H1 (cell line): ENCODE measurements at regions not wholly inside any gene's neighbourhood (a gene's known extent, or its start where the extent isn't known, plus 50 kb on each side); places are given as distances from the start of the nearest gene placed in this dataset.
"Not testable (repeated sequence)": the region's sequence is repeated elsewhere in the genome, so short reads cannot be mapped to it uniquely, and the experiment has no call there.

ENCODE experiments used
- CTCF ChIA-PET: fragments of 300-600 bp; sonication (Branson Sonifier 250); formaldehyde crosslinking; loops from one replicate; lab custom pipeline; 2021; ENCODE audit not compliant: partially characterized antibody; lab: Charles Lee
- POLR2A ChIA-PET: fragments of 300-600 bp; sonication (Branson Sonifier 250); formaldehyde crosslinking; loops from one replicate; lab custom pipeline; 2021; ENCODE audit warnings: inconsistent platforms; ENCODE audit not compliant: partially characterized antibody; lab: Charles Lee
- DNase-seq, 2 experiments: peaks; one replicate each; pipeline versions ENCODE4 v3.0.0 to v3.0.0-alpha.2; 2010 to 2022; ENCODE audit warnings: low spot score in 2 of 2, low read depth in 1 of 2, mixed read lengths in 1 of 2
- FAIRE-seq: peaks from 2 replicates; lab custom pipeline; 2011; peaks lifted over from hg19 to GRCh38; lab: Jason Lieb, UNC
- H2AFZ ChIP-seq: 2 replicates; pipeline ENCODE4 v1.8.1; 2012; ENCODE audit warnings: low read length, inconsistent platforms
- H2AK5ac ChIP-seq: 2 replicates; pipeline ENCODE4 v1.6.1; 2013; ENCODE audit warnings: low read depth, low read length
- H2BK120ac ChIP-seq: replicated peaks from 2 replicates; pipeline ENCODE3; 2013; ENCODE audit warnings: low read depth, low read length, inconsistent platforms
- H2BK12ac ChIP-seq: 2 replicates; pipeline ENCODE4 v1.6.1; 2013; ENCODE audit warnings: low read depth, low read length
- H2BK15ac ChIP-seq: 2 replicates; pipeline ENCODE4 v1.6.1; 2013; ENCODE audit warnings: low read length
- H2BK20ac ChIP-seq: 2 replicates; pipeline ENCODE4 v1.6.1; 2013; ENCODE audit warnings: low read length
- H2BK5ac ChIP-seq: 2 replicates; pipeline ENCODE4 v1.6.1; 2013; ENCODE audit warnings: low read depth, low read length
- H3K14ac ChIP-seq: 2 replicates; pipeline ENCODE4 v1.6.1; 2013; ENCODE audit warnings: inconsistent platforms; ENCODE audit not compliant: insufficient read length
- H3K18ac ChIP-seq: 2 replicates; pipeline ENCODE4 v1.6.1; 2013; ENCODE audit warnings: low read length; ENCODE audit errors: extremely low read depth
- H3K23ac ChIP-seq: 2 replicates; pipeline ENCODE4 v1.6.1; 2013; ENCODE audit warnings: inconsistent platforms; ENCODE audit not compliant: insufficient read length
- H3K23me2 ChIP-seq: 2 replicates; pipeline ENCODE4 v1.6.1; 2013; ENCODE audit warnings: low read depth, low read length
- H3K27ac ChIP-seq: 2 replicates; pipeline ENCODE4 v1.6.1; 2011; ENCODE audit warnings: low read depth, low read length, inconsistent platforms
- H3K27me3 ChIP-seq, 4 experiments: replicated peaks in 1 of 4; 1 replicate in 1 of 4; 2 replicates in 3 of 4; pipeline versions ENCODE4 v1.6.1 to v1.8.1; 2011 to 2013; ENCODE audit warnings: low read length in 3 of 4, mild to moderate bottlenecking in 3 of 4, inconsistent platforms in 2 of 4, mixed read lengths in 2 of 4, moderate library complexity in 1 of 4; ENCODE audit not compliant: control insufficient read depth in 3 of 4, insufficient read depth in 3 of 4; ENCODE audit errors: extremely low read depth in 1 of 4
- H3K36me3 ChIP-seq, 4 experiments: 2 replicates each; pipeline versions ENCODE4 v1.6.1 to v1.8.1; 2011 to 2013; ENCODE audit warnings: mild to moderate bottlenecking in 4 of 4, low read length in 3 of 4, moderate library complexity in 2 of 4, control low read depth in 1 of 4, inconsistent platforms in 1 of 4; ENCODE audit not compliant: insufficient read depth in 4 of 4, control insufficient read depth in 2 of 4
- H3K4ac ChIP-seq: replicated peaks from 2 replicates; pipeline ENCODE3; 2013; ENCODE audit warnings: low read length, low read depth, mixed read lengths, inconsistent platforms; ENCODE audit not compliant: insufficient read length
- H3K4me1 ChIP-seq, 4 experiments: replicated peaks in 1 of 4; 1 replicate in 1 of 4; 2 replicates in 3 of 4; pipeline versions ENCODE4 v1.6.1 to v1.8.1; 2011 to 2013; ENCODE audit warnings: low read length in 3 of 4, inconsistent platforms in 2 of 4, mixed read lengths in 1 of 4; ENCODE audit not compliant: insufficient read depth in 4 of 4, control insufficient read depth in 3 of 4
- H3K4me2 ChIP-seq, 2 experiments: 2 replicates each; pipeline versions ENCODE4 v1.6.1 to v1.8.1; 2011 to 2013; ENCODE audit warnings: low read depth in 2 of 2, low read length in 2 of 2, control low read depth in 1 of 2, inconsistent platforms in 1 of 2, mild to moderate bottlenecking in 1 of 2; ENCODE audit not compliant: insufficient read depth in 1 of 2
- H3K4me3 ChIP-seq, 4 experiments: fragments of 200-600, 300-600 bp in 1 of 4; sonication (generic), shearing (Covaris generic), sonication (Bioruptor Twin) in 1 of 4; 2 replicates each; pipeline versions ENCODE4 v1.5.1 to v1.8.1; 2011 to 2016; ENCODE audit warnings: low read length in 4 of 4, low read depth in 3 of 4, control low read depth in 2 of 4, inconsistent platforms in 2 of 4, mild to moderate bottlenecking in 2 of 4, mixed read lengths in 1 of 4, moderate library complexity in 1 of 4; ENCODE audit not compliant: insufficient read depth in 2 of 4; ENCODE audit errors: extremely low read depth in 1 of 4
- H3K56ac ChIP-seq: replicated peaks from 2 replicates; pipeline ENCODE3; 2013; ENCODE audit warnings: low read depth, mild to moderate bottlenecking, mixed read lengths, low read length, inconsistent platforms; ENCODE audit not compliant: insufficient read length
- H3K79me1 ChIP-seq: 2 replicates; pipeline ENCODE4 v1.6.1; 2013; ENCODE audit warnings: low read depth, low read length, control low read depth
- H3K79me2 ChIP-seq, 2 experiments: 2 replicates each; pipeline versions ENCODE4 v1.6.1 to v1.8.1; 2012 to 2013; ENCODE audit warnings: low read length in 2 of 2, mild to moderate bottlenecking in 2 of 2, inconsistent platforms in 1 of 2; ENCODE audit not compliant: insufficient read depth in 2 of 2, control insufficient read depth in 1 of 2
- H3K9ac ChIP-seq, 4 experiments: replicated peaks in 1 of 4; 1 replicate in 1 of 4; 2 replicates in 3 of 4; pipeline versions ENCODE4 v1.6.1 to v1.8.1; 2011 to 2013; ENCODE audit warnings: low read depth in 3 of 4, low read length in 3 of 4, control low read depth in 2 of 4, mild to moderate bottlenecking in 2 of 4, moderate library complexity in 2 of 4, inconsistent platforms in 1 of 4; ENCODE audit errors: extremely low read depth in 1 of 4
- H3K9me3 ChIP-seq, 2 experiments: 2 replicates each; pipeline versions ENCODE4 v1.6.1 to v1.8.1; 2012 to 2013; ENCODE audit warnings: mild to moderate bottlenecking in 2 of 2, moderate library complexity in 2 of 2, control low read depth in 1 of 2, inconsistent platforms in 1 of 2, low read depth in 1 of 2, low read length in 1 of 2, mixed read lengths in 1 of 2; ENCODE audit not compliant: insufficient read depth in 2 of 2
- H4K20me1 ChIP-seq, 2 experiments: replicated peaks in 1 of 2; 2 replicates each; pipeline versions ENCODE3 to v1.8.1; 2011 to 2013; ENCODE audit warnings: inconsistent platforms in 2 of 2, low read length in 2 of 2, mild to moderate bottlenecking in 1 of 2; ENCODE audit not compliant: insufficient read depth in 2 of 2, control insufficient read depth in 1 of 2
- H4K5ac ChIP-seq: 2 replicates; pipeline ENCODE4 v1.6.1; 2013; ENCODE audit warnings: low read length, low read depth, mixed read lengths, inconsistent platforms; ENCODE audit not compliant: insufficient read length
- H4K8ac ChIP-seq: 2 replicates; pipeline ENCODE4 v1.8.0; 2013; ENCODE audit warnings: mild to moderate bottlenecking, moderate library complexity, low read length, inconsistent platforms; ENCODE audit not compliant: insufficient read depth; ENCODE audit errors: extremely low read depth
- H4K91ac ChIP-seq: replicated peaks from 2 replicates; pipeline ENCODE3; 2013; ENCODE audit warnings: low read length, mixed read lengths, inconsistent platforms; ENCODE audit not compliant: insufficient read length
- WGBS, 2 experiments: shearing (Covaris generic) in 1 of 2; methylation state at CpG; one replicate each; pipeline versions ENCODE4 v1.1.6 to v1.1.7; 2013 to 2015; ENCODE audit warnings: low lambda C conversion rate in 2 of 2, mixed read lengths in 2 of 2, inconsistent platforms in 1 of 2, low coverage in 1 of 2, missing lambda C conversion rate in 1 of 2; ENCODE audit not compliant: insufficient replicate concordance in 2 of 2, insufficient coverage in 1 of 2, insufficient read length in 1 of 2; ENCODE audit errors: extremely low coverage in 1 of 2, missing lambda C conversion rate in 1 of 2; 5-methylcytosine and 5-hydroxymethylcytosine counted together

DNA sequence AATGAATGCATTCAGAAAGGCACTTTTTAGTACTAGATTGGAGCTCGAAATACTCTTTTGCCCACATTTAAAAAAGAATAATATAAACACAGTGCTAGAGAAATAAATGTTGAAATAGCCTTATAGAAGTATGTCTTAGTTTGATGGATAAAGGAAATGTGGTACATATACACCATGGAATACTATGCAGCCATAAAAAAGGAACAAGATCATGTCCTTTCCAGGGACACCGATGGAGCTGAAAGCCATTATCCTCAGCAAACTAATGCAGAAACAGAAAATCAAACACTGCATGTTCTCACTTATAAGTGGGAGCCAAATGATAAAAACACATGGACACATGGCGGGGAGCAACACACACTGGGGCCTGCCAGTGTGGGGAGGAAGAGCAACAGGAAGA, 135.0 kb downstream of the HNMT start:
- H4K5ac ChIP-seq, H3K4me2 ChIP-seq, H2AK5ac ChIP-seq, H3K4me3 ChIP-seq, H3K23ac ChIP-seq, H4K20me1 ChIP-seq, H3K36me3 ChIP-seq, H3K27ac ChIP-seq, DNase-seq, H2AFZ ChIP-seq, H4K91ac ChIP-seq, H3K4ac ChIP-seq, H2BK120ac ChIP-seq, H3K9ac ChIP-seq, FAIRE-seq, H4K8ac ChIP-seq, H2BK15ac ChIP-seq, H2BK12ac ChIP-seq, H3K27me3 ChIP-seq, H3K23me2 ChIP-seq, H3K9me3 ChIP-seq, POLR2A ChIA-PET, H2BK5ac ChIP-seq, H3K14ac ChIP-seq, H3K79me1 ChIP-seq, H3K79me2 ChIP-seq, H2BK20ac ChIP-seq, H3K56ac ChIP-seq, H3K4me1 ChIP-seq, H3K18ac ChIP-seq: not testable (repeated sequence)
- CTCF ChIA-PET = interaction anchor here (1.3 to 1.6 kb wide), 2 partner anchors 9 to 10 kb away, joined by 5 read pairs; no protein-coding TSS in a partner anchor
- WGBS, 2 experiments = 98% methylated on average over 3 of the region's 3 CpGs; no CpG with 5 or more reads in 1 of the 2 experiments
